ENCODE measurements at regions not wholly inside any gene's neighbourhood (a gene's known extent, or its start where the extent isn't known, plus 50 kb on each side); places are given as distances from the start of the nearest gene placed in this dataset.

GRCh38 chr3:72698154-72698917 is 149.9 kb downstream of the SHQ1 start:
- DNase-seq (ENCODE audit: low read depth in 2 of 3, low spot score in 1 of 3): no peak

GRCh38 chr3:72697717-72698116 is 150.5 kb downstream of the SHQ1 start:
- DNase-seq (ENCODE audit: low read depth in 2 of 3, low spot score in 1 of 3): no peak

- no peak for DNase-seq (ENCODE audit: low read depth in 2 of 3, low spot score in 1 of 3)
Measured at GRCh38 chr3:72696815-72697214, 151.4 kb downstream of the SHQ1 start.

- DNase-seq (ENCODE audit: low read depth in 2 of 3, low spot score in 1 of 3): no peak
Measured at GRCh38 chr3:72694398-72694797, 153.8 kb downstream of the SHQ1 start.

GRCh38 chr3:72692990-72693389 is 155.3 kb downstream of the SHQ1 start:
- no peak for DNase-seq (ENCODE audit: low read depth in 2 of 3, low spot score in 1 of 3)

- no peak for DNase-seq (ENCODE audit: low read depth in 2 of 3, low spot score in 1 of 3)
Measured at GRCh38 chr3:72690629-72691028, 157.6 kb downstream of the SHQ1 start.

GRCh38 chr3:72682936-72683452 is 165.3 kb downstream of the SHQ1 start:
- DNase-seq (ENCODE audit: low read depth in 2 of 3, low spot score in 1 of 3): no peak

GRCh38 chr3:72681598-72681997 is 166.6 kb downstream of the SHQ1 start:
- no peak for DNase-seq (ENCODE audit: low read depth in 2 of 3, low spot score in 1 of 3)

GRCh38 chr3:72680766-72681165 is 167.5 kb downstream of the SHQ1 start:
- no peak for DNase-seq (ENCODE audit: low read depth in 2 of 3, low spot score in 1 of 3)

- DNase-seq (ENCODE audit: low read depth in 2 of 3, low spot score in 1 of 3): no peak
Measured at GRCh38 chr3:72679540-72680198, 168.6 kb downstream of the SHQ1 start.

GRCh38 chr3:72678867-72679266 is 169.4 kb downstream of the SHQ1 start:
- DNase-seq (ENCODE audit: low read depth in 2 of 3, low spot score in 1 of 3): no peak

- DNase-seq (ENCODE audit: low read depth in 2 of 3, low spot score in 1 of 3): no peak
Measured at GRCh38 chr3:72678380-72678779, 169.9 kb downstream of the SHQ1 start.

- no peak for DNase-seq (ENCODE audit: low read depth in 2 of 3, low spot score in 1 of 3)
Measured at GRCh38 chr3:72675243-72675642, 173.0 kb downstream of the SHQ1 start.

- no peak for DNase-seq (ENCODE audit: low read depth in 2 of 3, low spot score in 1 of 3)
Measured at GRCh38 chr3:72673011-72673771, 175.1 kb downstream of the SHQ1 start.

GRCh38 chr3:72669224-72669623 is 179.0 kb downstream of the SHQ1 start:
- DNase-seq (ENCODE audit: low read depth in 2 of 3, low spot score in 1 of 3): no peak

GRCh38 chr3:72666447-72666755 is 181.8 kb downstream of the SHQ1 start:
- no peak for DNase-seq (ENCODE audit: low read depth in 2 of 3, low spot score in 1 of 3)

- DNase-seq (ENCODE audit: low read depth in 2 of 3, low spot score in 1 of 3): peak in 2 of 3 donors; percentile 35 to 69
Measured at GRCh38 chr3:72665701-72666446, 182.4 kb downstream of the SHQ1 start.

- no peak for DNase-seq (ENCODE audit: low read depth in 2 of 3, low spot score in 1 of 3)
Measured at GRCh38 chr3:72665103-72665502, 183.1 kb downstream of the SHQ1 start.

GRCh38 chr3:72664184-72664975 is 183.9 kb downstream of the SHQ1 start:
- no peak for DNase-seq (ENCODE audit: low read depth in 2 of 3, low spot score in 1 of 3)

- no peak for DNase-seq (ENCODE audit: low read depth in 2 of 3, low spot score in 1 of 3)
Measured at GRCh38 chr3:72663429-72663828, 184.8 kb downstream of the SHQ1 start.

- DNase-seq (ENCODE audit: low read depth in 2 of 3, low spot score in 1 of 3): no peak
Measured at GRCh38 chr3:72661115-72661457, 187.2 kb downstream of the SHQ1 start.
